CD4-positive, alpha-beta T cell (primary cell): ENCODE measurements at regions not wholly inside any gene's neighbourhood (a gene's known extent, or its start where the extent isn't known, plus 50 kb on each side); places are given as distances from the start of the nearest gene placed in this dataset.

Experiments
- ATAC-seq: fragments of 200-7000 bp; cut with Tn5 transposase; one replicate; pipeline ENCODE4 v1.10.0; 2022; ENCODE audit warnings: mild to moderate bottlenecking; ENCODE audit not compliant: poor library complexity
- CTCF ChIA-PET: fragments of 350-600 bp; sonication (Branson Sonifier 250); formaldehyde crosslinking; loops from one replicate; lab custom pipeline; 2021; ENCODE audit warnings: antibody characterized with exemption, inconsistent platforms; lab: Charles Lee
- POLR2A ChIA-PET: fragments of 350-600 bp; sonication (Branson Sonifier 250); formaldehyde crosslinking; loops from one replicate; lab custom pipeline; 2021; ENCODE audit warnings: antibody characterized with exemption, inconsistent platforms; lab: Charles Lee
- DNase-seq, 14 experiments: peaks; one replicate each; pipeline ENCODE4 v3.0.0-alpha.2; 2013 to 2020; ENCODE audit warnings: mixed read lengths in 2 of 14
- H3K27ac ChIP-seq, 2 donors: one replicate each; pipeline versions ENCODE4 v1.5.1 to v1.7.0; 2013; ENCODE audit warnings: low read length in 2 of 2, low read depth in 1 of 2, mild to moderate bottlenecking in 1 of 2
- H3K27me3 ChIP-seq, 2 experiments: 1 replicate in 1 of 2; 2 replicates in 1 of 2; pipeline versions ENCODE4 v1.6.1 to v1.7.0; 2013; ENCODE audit warnings: low read length in 2 of 2, control low read depth in 1 of 2, mild to moderate bottlenecking in 1 of 2, moderate library complexity in 1 of 2; ENCODE audit not compliant: insufficient read depth in 2 of 2, control insufficient read depth in 1 of 2
- H3K36me3 ChIP-seq: one replicate; pipeline ENCODE4 v1.6.1; 2013; ENCODE audit warnings: low read length, control low read depth; ENCODE audit not compliant: insufficient read depth
- H3K4me1 ChIP-seq: one replicate; pipeline ENCODE4 v1.6.1; 2013; ENCODE audit warnings: low read length, control low read depth; ENCODE audit not compliant: insufficient read depth
- H3K4me3 ChIP-seq: one replicate; pipeline ENCODE4 v1.5.1; 2013; ENCODE audit warnings: mild to moderate bottlenecking, low read length, moderate library complexity
- H3K9me3 ChIP-seq, 2 experiments: 1 replicate in 1 of 2; 2 replicates in 1 of 2; pipeline versions ENCODE4 v1.6.1 to v1.7.0; 2013; ENCODE audit warnings: low read length in 2 of 2, mild to moderate bottlenecking in 2 of 2, control low read depth in 1 of 2, moderate library complexity in 1 of 2; ENCODE audit not compliant: control insufficient read depth in 1 of 2, insufficient read depth in 1 of 2
- H3K27ac Mint-ChIP-seq: one replicate; pipeline ENCODE4 v1.8.0; 2020; ENCODE audit warnings: mixed read lengths
- H3K27me3 Mint-ChIP-seq: one replicate; pipeline ENCODE4 v1.8.0; 2021; ENCODE audit warnings: mixed read lengths
- H3K36me3 Mint-ChIP-seq: one replicate; pipeline ENCODE4 v1.8.0; 2021; ENCODE audit warnings: low read depth, mixed read lengths
- H3K4me1 Mint-ChIP-seq: one replicate; pipeline ENCODE4 v1.8.0; 2021; ENCODE audit warnings: low read depth, mixed read lengths
- H3K4me3 Mint-ChIP-seq: one replicate; pipeline ENCODE4 v1.8.0; 2020; ENCODE audit warnings: mild to moderate bottlenecking, mixed read lengths
- H3K9me3 Mint-ChIP-seq: one replicate; pipeline ENCODE4 v1.8.0; 2020; ENCODE audit warnings: mixed read lengths
- intact Hi-C, 2 experiments: fragments of 100-400 bp; cut with DNase I in 1 of 2; cut with micrococcal nuclease in 1 of 2; formaldehyde crosslinking; loops; one replicate each; pipeline versions ENCODE4 v1.15.1 to v1.9.0; 2023 to 2025; cut with DNase I, micrococcal nuclease
- TF ChIP-seq, protein P1 (sequence below): fragments of 200-600 bp; IDR thresholded peaks from one replicate; pipeline ENCODE4 v1.8.0; 2022; ENCODE audit warnings: antibody characterized with exemption, mild to moderate bottlenecking

DNA sequence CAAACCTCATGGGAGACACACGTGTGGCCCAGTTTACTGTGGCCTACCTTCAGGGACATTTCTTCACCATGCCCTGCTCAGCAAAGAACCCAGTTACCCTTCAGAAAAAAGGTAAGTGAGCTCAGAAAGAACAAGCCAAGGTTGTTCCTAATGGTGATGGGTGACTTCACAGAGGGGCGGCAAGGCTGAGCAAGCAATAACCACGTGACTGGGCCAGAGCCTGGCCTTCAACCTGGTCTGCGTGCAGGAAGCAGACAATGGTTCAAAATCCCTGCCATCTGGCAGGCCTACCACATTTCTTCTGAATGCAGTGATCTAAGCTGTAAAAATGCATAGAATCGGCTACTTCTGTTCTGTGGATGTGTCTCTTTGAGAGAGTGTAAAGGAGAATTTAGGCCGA, 115.5 kb upstream of the CST7 start:
- CTCF ChIA-PET = no interaction called here
- no peak overlapping the region for H3K4me3 ChIP-seq
- H3K9me3 ChIP-seq = no peaks in the 10 kb centered on the region
- POLR2A ChIA-PET = no interaction called here
- H3K27ac Mint-ChIP-seq = no peak overlapping the region
- H3K27ac ChIP-seq = no peak overlapping the region
- H3K27me3 ChIP-seq = peaks cover 0 to 3% of the 10 kb centered on the region in 2 experiments
- no peaks in the 10 kb centered on the region for H3K4me1 ChIP-seq
- no peak overlapping the region for H3K4me3 Mint-ChIP-seq
- H3K36me3 ChIP-seq = no peaks in the 10 kb centered on the region
- intact Hi-C loops = no loop called here
- no peaks in the 10 kb centered on the region for H3K27me3 Mint-ChIP-seq
- TF ChIP-seq, protein P1, sequence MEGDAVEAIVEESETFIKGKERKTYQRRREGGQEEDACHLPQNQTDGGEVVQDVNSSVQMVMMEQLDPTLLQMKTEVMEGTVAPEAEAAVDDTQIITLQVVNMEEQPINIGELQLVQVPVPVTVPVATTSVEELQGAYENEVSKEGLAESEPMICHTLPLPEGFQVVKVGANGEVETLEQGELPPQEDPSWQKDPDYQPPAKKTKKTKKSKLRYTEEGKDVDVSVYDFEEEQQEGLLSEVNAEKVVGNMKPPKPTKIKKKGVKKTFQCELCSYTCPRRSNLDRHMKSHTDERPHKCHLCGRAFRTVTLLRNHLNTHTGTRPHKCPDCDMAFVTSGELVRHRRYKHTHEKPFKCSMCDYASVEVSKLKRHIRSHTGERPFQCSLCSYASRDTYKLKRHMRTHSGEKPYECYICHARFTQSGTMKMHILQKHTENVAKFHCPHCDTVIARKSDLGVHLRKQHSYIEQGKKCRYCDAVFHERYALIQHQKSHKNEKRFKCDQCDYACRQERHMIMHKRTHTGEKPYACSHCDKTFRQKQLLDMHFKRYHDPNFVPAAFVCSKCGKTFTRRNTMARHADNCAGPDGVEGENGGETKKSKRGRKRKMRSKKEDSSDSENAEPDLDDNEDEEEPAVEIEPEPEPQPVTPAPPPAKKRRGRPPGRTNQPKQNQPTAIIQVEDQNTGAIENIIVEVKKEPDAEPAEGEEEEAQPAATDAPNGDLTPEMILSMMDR = no peak
- no peaks in the 10 kb centered on the region for H3K36me3 Mint-ChIP-seq
- no peaks in the 10 kb centered on the region for H3K9me3 Mint-ChIP-seq
- DNase-seq = no peak
- no peak for ATAC-seq
- H3K4me1 Mint-ChIP-seq = no peaks in the 10 kb centered on the region

DNA sequence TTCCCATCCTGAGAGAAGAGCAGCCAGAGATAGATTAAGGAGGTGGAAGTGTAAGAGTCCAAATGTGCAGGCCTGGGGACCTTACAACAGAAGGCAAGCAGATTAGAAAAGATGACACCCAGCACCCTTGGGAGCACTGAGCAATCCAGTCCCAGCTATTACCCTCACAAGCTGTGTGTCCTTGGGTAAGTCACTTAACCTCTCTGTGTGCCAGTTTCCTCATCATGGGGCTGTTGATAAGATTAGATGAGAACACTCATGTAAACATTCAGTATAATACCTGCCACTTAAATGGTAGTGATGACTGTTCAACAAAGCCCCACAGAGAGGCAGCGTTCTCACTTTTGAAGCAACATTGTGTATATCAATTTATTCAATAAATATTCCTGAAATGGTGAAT, 114.8 kb upstream of the CST7 start:
- Mint-ChIP-seq H3K9me3 (no peaks in the 10 kb centered on the region), H3K4me3 (no peak overlapping the region), H3K36me3 (no peaks in the 10 kb centered on the region), H3K27me3 (no peaks in the 10 kb centered on the region), H3K4me1 (no peaks in the 10 kb centered on the region), H3K27ac (no peak overlapping the region)
- Histone ChIP-seq H3K4me3 (no peak overlapping the region), H3K27ac (no peak overlapping the region), H3K4me1 (no peaks in the 10 kb centered on the region), H3K9me3 (no peaks in the 10 kb centered on the region), H3K27me3 (peaks cover 0 to 3% of the 10 kb centered on the region in 2 experiments), H3K36me3 (no peaks in the 10 kb centered on the region)
- POLR2A ChIA-PET = no interaction called here
- no peak for ATAC-seq
- no peak for DNase-seq
- intact Hi-C loops = no loop called here
- CTCF ChIA-PET = no interaction called here
- TF ChIP-seq, protein P1 = no peak

- H3K27ac ChIP-seq = no peak overlapping the region
- H3K36me3 ChIP-seq = no peaks in the 10 kb centered on the region
- Mint-ChIP-seq H3K27me3 (no peaks in the 10 kb centered on the region), H3K36me3 (no peaks in the 10 kb centered on the region), H3K4me1 (no peaks in the 10 kb centered on the region), H3K4me3 (no peak overlapping the region), H3K27ac (no peak overlapping the region), H3K9me3 (no peaks in the 10 kb centered on the region)
- H3K4me3 ChIP-seq = no peak overlapping the region
- no peak for ATAC-seq
- ChIA-PET CTCF (no interaction called here), POLR2A (no interaction called here)
- no peak for DNase-seq
- TF ChIP-seq, protein P1 = no peak
- no peaks in the 10 kb centered on the region for H3K4me1 ChIP-seq
- no peaks in the 10 kb centered on the region for H3K9me3 ChIP-seq
- intact Hi-C loops = no loop called here
- peaks cover 0 to 3% of the 10 kb centered on the region in 2 experiments for H3K27me3 ChIP-seq
Measured at GRCh38 chr20:24835195-24835594, 113.9 kb upstream of the CST7 start.
